D721Med (cell line): ENCODE measurements at regions not wholly inside any gene's neighbourhood (a gene's known extent, or its start where the extent isn't known, plus 50 kb on each side); places are given as distances from the start of the nearest gene placed in this dataset.

Experiments used
- DNase-seq: peaks from one replicate; pipeline ENCODE4 v3.0.0; 2011; ENCODE audit warnings: low spot score; ENCODE audit not compliant: insufficient read length
- FAIRE-seq: peaks from 2 replicates; lab custom pipeline; 2011; peaks lifted over from hg19 to GRCh38; lab: Jason Lieb, UNC
- TF ChIP-seq, protein P1 (sequence below): IDR thresholded peaks from 2 replicates; pipeline ENCODE4 v1.5.1; 2012; ENCODE audit warnings: mild to moderate bottlenecking, control low read depth; ENCODE audit not compliant: insufficient read depth; ENCODE audit errors: missing control alignments

GRCh38 chr2:172297531-172297930, 129.9 kb upstream of the ITGA6 start:
- DNase-seq (no peak), FAIRE-seq (no peak)
- TF ChIP-seq, protein P1, sequence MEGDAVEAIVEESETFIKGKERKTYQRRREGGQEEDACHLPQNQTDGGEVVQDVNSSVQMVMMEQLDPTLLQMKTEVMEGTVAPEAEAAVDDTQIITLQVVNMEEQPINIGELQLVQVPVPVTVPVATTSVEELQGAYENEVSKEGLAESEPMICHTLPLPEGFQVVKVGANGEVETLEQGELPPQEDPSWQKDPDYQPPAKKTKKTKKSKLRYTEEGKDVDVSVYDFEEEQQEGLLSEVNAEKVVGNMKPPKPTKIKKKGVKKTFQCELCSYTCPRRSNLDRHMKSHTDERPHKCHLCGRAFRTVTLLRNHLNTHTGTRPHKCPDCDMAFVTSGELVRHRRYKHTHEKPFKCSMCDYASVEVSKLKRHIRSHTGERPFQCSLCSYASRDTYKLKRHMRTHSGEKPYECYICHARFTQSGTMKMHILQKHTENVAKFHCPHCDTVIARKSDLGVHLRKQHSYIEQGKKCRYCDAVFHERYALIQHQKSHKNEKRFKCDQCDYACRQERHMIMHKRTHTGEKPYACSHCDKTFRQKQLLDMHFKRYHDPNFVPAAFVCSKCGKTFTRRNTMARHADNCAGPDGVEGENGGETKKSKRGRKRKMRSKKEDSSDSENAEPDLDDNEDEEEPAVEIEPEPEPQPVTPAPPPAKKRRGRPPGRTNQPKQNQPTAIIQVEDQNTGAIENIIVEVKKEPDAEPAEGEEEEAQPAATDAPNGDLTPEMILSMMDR = no peak

DNA sequence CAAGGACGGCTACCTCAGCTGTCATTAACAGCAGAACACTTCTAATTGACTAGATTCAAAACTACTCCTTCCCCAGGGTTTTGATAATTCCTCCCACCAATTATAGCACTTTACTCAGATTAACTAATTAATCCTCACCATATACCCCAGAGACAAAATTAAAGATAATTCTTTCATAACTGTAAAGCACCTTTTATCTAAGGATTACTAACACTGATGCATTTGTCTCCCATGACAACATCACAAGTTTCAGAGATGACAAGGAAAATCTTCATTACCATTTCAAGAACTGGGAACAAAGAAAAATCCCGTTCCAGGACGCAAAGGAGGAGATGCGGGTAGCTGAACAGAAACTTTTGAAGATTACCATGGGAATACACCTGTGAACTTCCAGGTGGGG, 129.4 kb upstream of the ITGA6 start:
- DNase-seq (peak; percentile 24), FAIRE-seq (peak; percentile 72)
- TF ChIP-seq, protein P1 = no peak

GRCh38 chr2:172299741-172300140, 127.6 kb upstream of the ITGA6 start:
- TF ChIP-seq, protein P1 = no peak
- DNase-seq (no peak), FAIRE-seq (no peak)

DNA sequence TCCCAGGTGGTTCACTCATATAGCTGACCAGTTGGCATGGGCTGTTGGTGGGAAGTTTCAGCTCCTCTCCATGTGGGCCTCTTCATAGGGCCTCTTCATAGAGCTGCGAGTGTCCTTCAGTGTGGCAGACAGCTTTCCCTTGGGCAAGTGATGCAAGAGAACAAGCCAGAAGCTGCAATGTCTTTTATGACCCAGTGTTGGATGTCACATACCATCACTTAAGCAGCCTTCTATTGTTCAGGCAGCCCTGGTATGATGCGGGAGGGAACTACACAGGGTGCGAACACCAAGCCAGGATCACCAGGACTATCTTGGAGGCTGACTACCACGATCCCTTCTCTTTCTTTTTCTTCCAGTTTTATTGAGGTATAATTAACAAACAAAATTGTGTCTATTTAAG, 126.5 kb upstream of the ITGA6 start:
- no peak for FAIRE-seq

DNA sequence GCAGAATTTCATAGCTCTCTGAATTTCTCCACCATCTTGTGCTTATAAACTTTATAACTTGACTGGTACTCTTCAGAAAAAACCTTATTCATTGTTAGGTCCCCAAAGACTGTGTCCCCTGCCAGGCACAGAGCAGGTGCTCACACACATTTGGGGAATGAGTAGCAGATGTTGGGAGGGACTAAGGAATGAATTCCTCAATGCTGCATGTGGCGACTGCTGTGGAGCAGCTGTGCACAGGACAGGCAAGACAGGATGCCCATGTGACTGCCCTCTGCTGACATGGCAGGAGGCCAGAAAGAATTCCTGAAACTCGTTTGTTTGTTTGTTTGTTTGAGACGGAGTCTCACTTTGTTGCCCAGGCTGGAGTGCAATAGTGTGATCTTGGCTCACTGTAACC, 122.3 kb upstream of the ITGA6 start:
- FAIRE-seq (no peak), DNase-seq (no peak)
- TF ChIP-seq, protein P1 = no peak

More for the DNA sequence above, 126.5 kb upstream of the ITGA6 start:
- no peak for DNase-seq
- TF ChIP-seq, protein P1 = no peak

- FAIRE-seq (no peak), DNase-seq (no peak)
- TF ChIP-seq, protein P1 = no peak
Measured at GRCh38 chr2:172307800-172308199, 119.6 kb upstream of the ITGA6 start.

- DNase-seq = no peak
- no peak for FAIRE-seq
- TF ChIP-seq, protein P1 = no peak
Measured at GRCh38 chr2:172308253-172308935, 119.0 kb upstream of the ITGA6 start.
